Amniotic stem cell (primary cell): ENCODE measurements at regions not wholly inside any gene's neighbourhood (a gene's known extent, or its start where the extent isn't known, plus 50 kb on each side); places are given as distances from the start of the nearest gene placed in this dataset.

Source experiments
- DNase-seq: peaks from one replicate; lab custom pipeline; 2025; lab: John Stamatoyannopoulos, UW

- DNase-seq = no peak
Measured at GRCh38 chr3:94990952-94991705, 928.3 kb downstream of the NSUN3 start.

DNA sequence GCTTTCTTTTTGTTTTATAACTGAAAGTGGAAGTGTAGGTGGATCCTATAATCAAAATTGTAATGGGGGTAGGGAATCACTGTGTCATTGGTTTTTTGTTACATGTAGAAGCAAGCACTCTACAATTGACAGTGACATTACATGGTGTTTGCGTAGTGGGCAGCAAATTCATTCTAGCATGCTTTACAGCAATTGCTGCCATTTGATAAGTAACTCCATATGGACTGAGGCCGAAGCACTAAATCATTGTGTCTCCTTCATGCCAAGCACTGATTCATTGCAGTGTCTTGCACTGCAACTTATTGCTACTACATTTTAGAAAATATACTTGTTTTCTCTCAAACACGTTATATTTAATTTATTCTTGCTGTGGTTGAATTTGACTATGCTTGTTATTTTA, 933.9 kb downstream of the NSUN3 start:
- DNase-seq = no peak

- no peak for DNase-seq
Measured at GRCh38 chr3:95002438-95003046, 939.7 kb downstream of the NSUN3 start.

- no peak for DNase-seq
Measured at GRCh38 chr3:95028688-95029087, 965.8 kb downstream of the NSUN3 start.

DNA sequence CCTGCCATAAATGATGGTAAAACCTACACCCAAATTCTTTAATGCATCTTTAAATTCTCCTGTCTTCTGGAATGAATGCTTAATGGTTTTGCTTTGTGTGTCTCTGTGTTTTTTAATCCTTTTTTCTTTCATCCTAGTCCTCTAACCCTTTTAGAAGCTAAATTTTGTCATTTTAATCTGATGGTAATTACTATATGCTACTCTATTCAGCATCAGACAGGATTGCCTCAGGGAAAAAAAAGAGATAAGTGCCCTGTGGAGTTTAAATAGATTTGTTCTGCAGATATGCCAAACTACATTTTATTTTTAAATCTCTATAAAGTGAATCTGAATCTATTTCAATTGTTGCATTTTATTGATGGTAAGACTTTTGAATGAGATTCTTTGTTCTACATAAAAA, 966.8 kb downstream of the NSUN3 start:
- no peak for DNase-seq

- no peak for DNase-seq
Measured at GRCh38 chr3:95036526-95037021, 973.7 kb downstream of the NSUN3 start.

DNA sequence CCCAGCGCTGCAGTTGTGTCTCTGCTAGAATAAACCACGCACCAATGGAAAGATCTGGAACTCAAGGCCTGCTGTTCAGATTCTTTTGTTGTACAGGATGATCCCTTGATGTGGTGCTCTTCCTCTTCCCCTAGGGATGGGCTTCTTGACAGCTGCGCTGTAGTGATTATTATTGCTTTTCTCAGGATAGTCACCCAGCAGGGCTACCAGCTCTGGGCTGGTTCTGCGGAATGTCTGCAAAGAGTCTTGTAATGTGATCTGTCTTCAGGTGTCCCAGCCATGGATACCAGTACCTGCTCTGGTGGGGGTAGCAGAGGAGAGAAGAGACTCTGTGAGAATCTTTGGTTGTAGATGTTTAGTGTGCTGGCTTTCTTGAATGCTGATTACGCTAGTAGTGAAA, 974.2 kb downstream of the NSUN3 start:
- no peak for DNase-seq

DNA sequence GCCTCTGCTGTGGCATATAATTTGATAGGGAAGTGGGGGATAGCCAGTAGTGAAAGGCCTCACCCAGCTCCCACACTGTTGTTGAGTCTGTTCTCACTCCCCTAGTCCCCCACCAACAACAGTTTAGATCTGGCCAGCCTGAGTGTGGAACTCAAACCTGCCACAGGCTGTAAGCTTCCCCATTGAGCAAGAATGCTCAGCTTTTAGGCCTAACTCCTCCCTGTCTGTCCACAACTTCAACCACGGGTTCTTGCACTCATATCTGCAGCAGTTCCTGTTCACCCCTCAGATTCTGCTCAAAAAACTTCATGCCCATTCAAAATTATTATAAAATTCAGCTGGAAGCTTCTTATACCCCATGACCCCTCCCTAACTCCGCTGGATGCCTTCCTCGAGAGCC, 975.1 kb downstream of the NSUN3 start:
- no peak for DNase-seq

- no peak for DNase-seq
Measured at GRCh38 chr3:95044101-95044500, 981.2 kb downstream of the NSUN3 start.

GRCh38 chr3:95048564-95048963, 985.7 kb downstream of the NSUN3 start:
- no peak for DNase-seq

DNA sequence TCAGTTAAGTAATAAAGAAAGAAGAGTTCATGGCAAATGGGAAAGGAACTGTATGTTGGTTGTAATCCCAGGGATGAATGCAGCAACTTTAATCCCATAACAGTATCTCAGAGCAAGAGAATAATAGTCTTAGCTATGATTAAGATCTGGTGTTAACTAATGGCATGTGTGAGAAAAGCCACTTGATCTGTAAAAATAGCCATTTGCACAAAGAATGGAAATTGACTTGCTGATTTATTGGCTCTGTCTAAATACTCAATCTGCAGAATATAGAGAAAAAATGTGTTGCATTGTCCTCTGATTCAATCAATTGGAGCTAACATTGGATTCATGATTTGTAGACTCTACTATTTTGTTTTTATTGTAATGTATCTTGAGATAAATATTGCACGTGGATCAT, 987.0 kb downstream of the NSUN3 start:
- DNase-seq = no peak

DNA sequence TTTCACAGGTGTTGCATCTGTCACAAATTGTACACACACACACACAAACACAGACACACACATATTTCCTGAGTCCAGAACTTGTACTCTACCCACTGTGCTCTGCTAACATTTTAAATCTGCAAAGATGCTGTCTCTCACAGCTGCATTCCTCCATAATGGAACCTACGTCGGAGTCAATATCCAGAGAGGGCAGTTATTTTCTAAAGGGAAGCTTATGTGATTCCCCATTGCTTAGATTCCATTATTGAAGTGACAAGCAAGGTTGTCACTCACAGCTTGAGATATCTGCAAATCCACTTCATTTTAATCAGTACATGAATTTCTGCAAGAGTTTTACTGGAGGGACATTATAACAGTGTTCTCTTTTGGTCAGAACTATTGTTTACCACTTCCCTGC, 992.4 kb downstream of the NSUN3 start:
- no peak for DNase-seq

- no peak for DNase-seq
Measured at GRCh38 chr3:95082191-95082590, 1019.3 kb downstream of the NSUN3 start.

GRCh38 chr3:95084738-95085137, 1021.9 kb downstream of the NSUN3 start:
- DNase-seq = no peak

DNA sequence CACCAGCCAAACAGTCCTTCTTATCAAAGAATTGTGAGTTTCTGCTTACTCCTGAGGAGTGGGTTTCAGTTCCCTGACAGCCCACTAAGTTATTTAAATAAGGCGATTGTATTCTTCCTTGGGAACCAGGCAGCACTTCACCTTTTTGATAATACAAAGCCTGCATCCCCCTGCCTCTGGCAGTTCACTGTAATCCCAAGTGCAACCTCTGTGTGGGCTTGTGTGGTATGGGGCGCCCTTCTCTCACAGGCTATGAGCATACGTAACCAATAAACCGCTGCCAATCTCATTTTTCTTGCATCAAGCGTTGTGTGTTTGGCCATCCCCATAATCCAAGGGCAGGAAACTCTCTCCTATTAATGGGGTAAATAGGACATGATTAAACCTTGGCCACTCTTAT, 1025.6 kb downstream of the NSUN3 start:
- no peak for DNase-seq

GRCh38 chr3:95097493-95097892, 1034.6 kb downstream of the NSUN3 start:
- no peak for DNase-seq

DNA sequence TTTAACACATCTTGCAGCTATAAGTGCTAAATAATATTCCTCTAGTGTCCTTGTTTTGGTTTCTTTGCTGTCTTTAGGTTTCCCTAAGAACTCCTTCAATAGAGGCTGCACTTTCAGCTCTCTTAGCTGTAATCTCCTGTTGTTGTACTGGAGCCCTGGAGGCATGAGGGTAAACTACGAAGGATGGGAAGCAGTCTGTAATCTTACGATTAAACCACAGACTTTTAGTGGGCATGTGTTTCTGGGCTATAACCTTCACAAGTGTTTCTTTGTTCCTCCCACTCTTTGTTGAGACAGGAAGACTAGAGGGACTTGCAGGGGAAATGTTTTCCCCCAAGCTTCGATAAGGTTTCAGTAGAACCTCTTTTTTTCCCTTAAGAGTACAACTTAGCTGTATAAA, 1058.1 kb downstream of the NSUN3 start:
- DNase-seq = no peak

DNA sequence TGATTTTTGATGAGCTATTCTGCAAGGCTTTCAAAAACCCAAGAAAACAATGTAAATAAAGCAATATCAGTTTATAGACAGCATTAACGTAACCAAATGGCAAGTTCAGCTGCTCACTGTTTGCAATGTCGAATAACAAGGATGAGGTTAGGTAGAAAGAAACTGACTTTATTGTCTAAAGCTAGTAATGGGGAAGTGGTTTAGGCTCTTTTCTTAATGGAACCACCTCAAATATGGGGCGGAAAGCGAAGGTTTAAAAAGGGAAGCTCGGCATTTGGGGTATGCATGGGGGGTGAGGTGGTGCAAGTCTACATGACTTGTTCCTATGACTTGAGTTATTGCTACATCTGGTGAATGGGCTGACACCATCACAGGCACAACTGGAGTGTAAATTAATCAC, 1060.2 kb downstream of the NSUN3 start:
- no peak for DNase-seq

DNA sequence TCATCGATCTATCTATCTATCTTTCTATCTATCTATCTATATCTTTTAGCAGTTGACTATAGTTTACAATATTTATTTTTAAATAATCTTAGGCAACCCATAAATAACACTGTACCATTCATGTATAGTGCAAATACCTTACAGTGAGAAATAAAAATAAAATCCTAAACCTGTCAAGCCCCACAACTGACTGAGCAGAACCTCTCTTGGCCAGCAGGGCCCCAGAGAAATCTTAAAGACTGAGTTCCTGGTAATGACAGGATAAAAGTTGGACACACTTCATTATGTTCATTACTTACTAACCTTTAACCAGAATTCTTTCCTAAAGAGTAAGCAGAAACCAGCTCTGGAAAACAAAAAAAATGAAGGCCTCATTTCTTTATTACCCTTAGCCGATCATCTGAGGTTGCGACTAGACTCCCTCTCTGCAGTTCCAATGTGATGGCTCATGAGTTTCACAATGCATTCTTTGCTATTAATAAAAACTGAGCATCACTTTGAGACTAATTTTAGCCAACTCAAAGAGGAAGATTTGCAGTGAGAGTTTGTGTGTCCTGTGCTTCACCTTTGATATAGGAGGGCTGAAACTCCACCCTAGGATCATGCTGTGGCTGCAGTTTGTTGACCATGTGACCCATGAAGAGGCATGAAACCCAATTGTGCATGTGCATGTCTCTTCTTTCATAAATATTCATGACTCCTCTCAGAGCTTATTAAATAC, 1072.0 kb downstream of the NSUN3 start:
- no peak for DNase-seq

- no peak for DNase-seq
Measured at GRCh38 chr3:95148107-95148506, 1085.2 kb downstream of the NSUN3 start.

DNA sequence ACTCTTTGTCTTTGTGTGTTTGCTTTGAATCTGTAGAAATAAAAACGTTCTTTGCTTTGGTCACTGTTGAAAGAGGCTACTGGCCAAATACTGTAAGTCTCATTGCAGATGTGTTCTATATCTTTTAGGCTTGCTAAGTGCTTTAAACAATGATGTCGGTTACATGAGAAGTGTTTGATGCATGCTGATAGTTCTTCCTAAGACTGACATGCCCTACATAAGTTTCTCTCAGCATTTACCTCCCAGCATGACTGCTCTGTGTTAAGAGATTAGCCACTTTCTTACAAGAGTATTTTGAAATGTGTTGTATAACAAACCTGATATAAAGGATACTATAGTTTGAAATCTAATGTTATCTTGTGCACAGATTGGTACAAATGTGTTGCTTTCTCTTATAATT, 1088.7 kb downstream of the NSUN3 start:
- no peak for DNase-seq

DNA sequence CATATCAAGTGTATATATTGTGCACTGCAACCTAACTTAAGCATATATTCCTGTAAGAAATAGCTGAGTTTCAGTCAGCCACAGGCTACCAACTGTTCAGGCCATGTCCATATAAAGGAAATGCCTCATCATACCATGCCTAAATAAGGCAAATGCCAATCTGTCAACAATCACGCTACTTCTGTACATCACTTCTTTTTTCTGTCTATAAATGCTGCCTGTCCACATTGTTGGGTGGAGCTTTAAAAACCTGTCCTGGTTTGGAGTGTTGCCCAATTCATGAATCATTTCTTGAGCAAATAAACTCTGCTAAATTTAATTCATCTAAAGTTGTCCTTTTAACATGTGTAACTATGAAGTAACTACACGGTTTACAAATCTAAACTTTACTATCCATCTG, 1091.9 kb downstream of the NSUN3 start:
- DNase-seq = no peak

DNA sequence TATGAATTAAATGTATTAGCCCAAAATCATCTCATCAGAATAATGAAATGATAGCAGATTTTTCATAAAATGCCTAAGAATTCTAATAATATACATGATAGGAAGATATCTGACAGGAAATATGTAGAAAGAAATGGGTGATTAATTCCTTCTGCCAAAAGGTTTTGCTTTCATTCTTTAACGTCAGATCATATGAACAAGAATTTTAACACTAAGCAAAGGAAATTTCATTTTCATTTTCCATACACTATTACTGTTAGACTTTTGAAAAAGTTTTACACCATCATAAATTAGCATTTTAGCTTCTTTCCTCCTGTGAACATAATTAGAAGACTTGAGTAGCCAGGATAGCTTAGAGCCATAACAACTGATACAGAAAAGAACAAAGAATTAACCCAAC, 1099.9 kb downstream of the NSUN3 start:
- no peak for DNase-seq
